Large intestine (tissue), 3 donors: ENCODE measurements at regions not wholly inside any gene's neighbourhood (a gene's known extent, or its start where the extent isn't known, plus 50 kb on each side); places are given as distances from the start of the nearest gene placed in this dataset.

Source experiments
- DNase-seq, 2 donors: peaks; one replicate each; pipeline versions ENCODE4 v3.0.0 to v3.0.0-alpha.2; 2013
- H3K27ac ChIP-seq: one replicate; pipeline ENCODE4 v1.5.1; 2013; ENCODE audit warnings: low read length
- H3K27me3 ChIP-seq: 2 replicates; pipeline ENCODE4 v1.6.1; 2013; ENCODE audit warnings: low read length; ENCODE audit not compliant: control insufficient read depth, insufficient read depth
- H3K36me3 ChIP-seq: 2 replicates; pipeline ENCODE4 v1.6.1; 2013; ENCODE audit warnings: low read length; ENCODE audit not compliant: control insufficient read depth, insufficient read depth
- H3K4me1 ChIP-seq: one replicate; pipeline ENCODE4 v1.6.1; 2013; ENCODE audit warnings: low read length; ENCODE audit not compliant: control insufficient read depth, insufficient read depth
- H3K4me3 ChIP-seq: one replicate; pipeline ENCODE4 v1.5.1; 2013; ENCODE audit warnings: low read length
- H3K9me3 ChIP-seq: one replicate; pipeline ENCODE4 v1.6.1; 2013; ENCODE audit warnings: mild to moderate bottlenecking, low read depth, low read length, moderate library complexity; ENCODE audit not compliant: control insufficient read depth
- WGBS: methylation state at CpG from one replicate; pipeline ENCODE4 v1.1.5; 2013; ENCODE audit warnings: low lambda C conversion rate; ENCODE audit not compliant: insufficient coverage; 5-methylcytosine and 5-hydroxymethylcytosine counted together

GRCh38 chr3:116929505-116930222 is 220.1 kb downstream of the TUSC7 start:
- no peak for DNase-seq
- Histone ChIP-seq H3K9me3 (no peaks in the 10 kb centered on the region), H3K36me3 (no peaks in the 10 kb centered on the region), H3K27me3 (no peaks in the 10 kb centered on the region), H3K4me3 (no peak overlapping the region), H3K27ac (no peak overlapping the region), H3K4me1 (no peaks in the 10 kb centered on the region)
- 67% methylated on average over 1 of the region's 3 CpGs for WGBS

GRCh38 chr3:116930786-116931185 is 221.2 kb downstream of the TUSC7 start:
- Histone ChIP-seq H3K27ac (no peak overlapping the region), H3K27me3 (no peaks in the 10 kb centered on the region), H3K9me3 (no peaks in the 10 kb centered on the region), H3K4me3 (no peak overlapping the region), H3K4me1 (no peaks in the 10 kb centered on the region), H3K36me3 (no peaks in the 10 kb centered on the region)
- no CpG with 5 or more reads among the region's 5 CpGs for whole genome bisulfite sequencing
- no peak for DNase-seq

DNA sequence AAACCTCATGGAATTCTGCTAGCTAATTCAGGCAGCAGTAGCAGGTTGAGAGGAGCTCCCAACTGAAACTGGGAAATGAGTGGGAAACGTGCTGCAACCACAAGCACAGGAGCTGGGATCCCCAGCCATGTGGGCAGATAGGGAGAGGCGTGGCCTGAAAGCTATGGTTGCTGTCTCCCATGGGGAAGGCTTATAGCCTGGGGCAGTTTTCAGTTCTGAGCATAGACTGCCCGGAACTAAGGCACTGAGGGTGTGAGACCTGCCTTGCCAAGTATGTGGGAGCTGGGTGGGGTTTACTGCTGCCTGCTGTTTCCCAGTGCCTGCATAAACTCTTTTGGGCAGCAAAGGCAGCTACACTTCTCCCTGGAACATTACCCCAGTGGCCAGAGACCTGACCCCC is 229.5 kb downstream of the TUSC7 start:
- WGBS, result no CpG with 5 or more reads among the region's 3 CpGs
- Histone ChIP-seq H3K4me3 (no peak overlapping the region), H3K27me3 (peaks cover 5% of the 10 kb centered on the region), H3K36me3 (no peaks in the 10 kb centered on the region), H3K4me1 (no peaks in the 10 kb centered on the region), H3K9me3 (no peaks in the 10 kb centered on the region), H3K27ac (no peak overlapping the region)
- DNase-seq, result no peak

- Histone ChIP-seq H3K27me3 (peaks cover 5% of the 10 kb centered on the region), H3K36me3 (no peaks in the 10 kb centered on the region), H3K4me3 (no peak overlapping the region), H3K27ac (no peak overlapping the region), H3K9me3 (no peaks in the 10 kb centered on the region), H3K4me1 (no peaks in the 10 kb centered on the region)
- DNase-seq, result no peak
Measured at GRCh38 chr3:116939550-116939949, 230.0 kb downstream of the TUSC7 start.

DNA sequence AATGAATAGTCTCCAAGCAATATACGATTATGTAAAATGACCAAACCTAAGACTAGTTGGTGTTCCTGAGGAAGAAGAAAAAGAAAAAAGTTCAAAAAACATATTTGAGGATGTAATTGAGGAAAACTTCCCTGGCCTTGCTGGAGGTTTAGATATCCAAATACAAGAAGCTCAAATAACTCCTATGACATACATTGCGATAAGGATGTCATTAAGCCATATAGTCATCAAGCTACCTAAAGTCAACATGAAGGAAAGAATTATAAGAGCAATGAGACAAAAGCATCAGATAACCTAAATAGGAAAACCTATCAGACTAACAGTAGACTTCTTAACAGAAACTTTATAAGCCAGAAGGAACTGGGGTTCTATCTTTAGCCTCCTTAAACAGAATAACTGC is 231.1 kb downstream of the TUSC7 start:
- no peaks in the 10 kb centered on the region for H3K9me3 ChIP-seq
- WGBS, result 62% methylated on average over 2 of the region's 2 CpGs
- no peaks in the 10 kb centered on the region for H3K36me3 ChIP-seq
- peaks cover 5% of the 10 kb centered on the region for H3K27me3 ChIP-seq
- H3K27ac ChIP-seq, result no peak overlapping the region
- H3K4me1 ChIP-seq, result no peaks in the 10 kb centered on the region
- H3K4me3 ChIP-seq, result no peak overlapping the region
- DNase-seq, result no peak

- Histone ChIP-seq H3K9me3 (no peaks in the 10 kb centered on the region), H3K4me1 (no peaks in the 10 kb centered on the region), H3K27me3 (peaks cover 2% of the 10 kb centered on the region), H3K27ac (no peak overlapping the region), H3K4me3 (no peak overlapping the region), H3K36me3 (no peaks in the 10 kb centered on the region)
- WGBS, result no CpG with 5 or more reads among the region's 1 CpG
- no peak for DNase-seq
Measured at GRCh38 chr3:116946376-116946775, 236.8 kb downstream of the TUSC7 start.

- Histone ChIP-seq H3K9me3 (no peaks in the 10 kb centered on the region), H3K36me3 (no peaks in the 10 kb centered on the region), H3K27me3 (peaks cover 2% of the 10 kb centered on the region), H3K4me1 (no peaks in the 10 kb centered on the region), H3K4me3 (no peak overlapping the region), H3K27ac (no peak overlapping the region)
- no peak for DNase-seq
- no CpG with 5 or more reads among the region's 3 CpGs for WGBS
Measured at GRCh38 chr3:116947148-116947547, 237.6 kb downstream of the TUSC7 start.

- Histone ChIP-seq H3K9me3 (no peaks in the 10 kb centered on the region), H3K27me3 (peaks cover 2% of the 10 kb centered on the region), H3K27ac (no peak overlapping the region), H3K4me1 (no peaks in the 10 kb centered on the region), H3K4me3 (no peak overlapping the region), H3K36me3 (no peaks in the 10 kb centered on the region)
- DNase-seq, result no peak
- WGBS, result no CpG with 5 or more reads among the region's 3 CpGs
Measured at GRCh38 chr3:116947809-116948208, 238.2 kb downstream of the TUSC7 start.

DNA sequence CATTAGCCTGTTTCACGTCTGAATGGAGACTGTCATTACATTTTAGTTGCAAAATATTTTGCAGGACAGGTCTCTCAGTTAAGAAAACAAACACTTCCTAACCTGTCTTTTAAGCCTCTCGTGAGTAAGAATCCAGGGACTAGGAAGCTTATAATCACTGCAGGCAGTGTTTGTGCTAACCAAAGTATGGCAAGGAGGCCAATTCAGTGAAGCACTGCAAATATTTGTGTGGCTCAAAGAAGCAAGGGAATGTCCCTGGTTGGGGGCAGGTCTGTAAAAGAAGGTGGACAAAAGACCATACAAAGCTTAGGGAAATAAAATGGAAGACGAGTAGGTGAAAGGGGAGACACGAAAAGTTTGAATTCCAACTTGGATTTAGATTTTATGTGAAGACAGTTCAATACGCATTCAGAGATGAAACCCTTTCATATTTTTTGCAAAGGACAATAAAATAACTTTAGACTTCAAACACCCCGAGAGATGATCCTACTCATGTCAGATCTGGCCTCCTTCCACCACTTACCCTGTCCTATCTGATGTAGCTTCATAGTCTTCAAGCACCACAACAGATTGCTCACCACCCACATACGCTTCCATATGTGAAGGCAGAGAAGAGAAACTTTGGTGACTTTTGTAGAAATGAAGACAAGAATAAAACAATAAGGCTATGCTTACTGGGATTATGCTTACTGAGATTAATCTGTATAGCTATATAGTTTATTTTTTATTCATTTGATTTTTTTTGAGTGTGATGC is 240.9 kb downstream of the TUSC7 start:
- Histone ChIP-seq H3K4me1 (no peaks in the 10 kb centered on the region), H3K27me3 (peaks cover 2% of the 10 kb centered on the region), H3K36me3 (no peaks in the 10 kb centered on the region), H3K4me3 (no peak overlapping the region), H3K27ac (no peak overlapping the region), H3K9me3 (no peaks in the 10 kb centered on the region)
- no peak for DNase-seq
- WGBS, result 60% methylated on average over 4 of the region's 7 CpGs

GRCh38 chr3:116951610-116952009 is 242.0 kb downstream of the TUSC7 start:
- no peak overlapping the region for H3K4me3 ChIP-seq
- H3K4me1 ChIP-seq, result no peaks in the 10 kb centered on the region
- H3K36me3 ChIP-seq, result no peaks in the 10 kb centered on the region
- no peak for DNase-seq
- no peaks in the 10 kb centered on the region for H3K9me3 ChIP-seq
- WGBS, result no CpG with 5 or more reads among the region's 3 CpGs
- peaks cover 2% of the 10 kb centered on the region for H3K27me3 ChIP-seq
- H3K27ac ChIP-seq, result no peak overlapping the region

GRCh38 chr3:116958291-116958690 is 248.7 kb downstream of the TUSC7 start:
- H3K27me3 ChIP-seq, result no peaks in the 10 kb centered on the region
- no peaks in the 10 kb centered on the region for H3K4me1 ChIP-seq
- WGBS, result no CpG with 5 or more reads among the region's 3 CpGs
- no peaks in the 10 kb centered on the region for H3K9me3 ChIP-seq
- no peak overlapping the region for H3K4me3 ChIP-seq
- H3K36me3 ChIP-seq, result no peaks in the 10 kb centered on the region
- no peak overlapping the region for H3K27ac ChIP-seq
- no peak for DNase-seq
